ENCODE measurements at regions not wholly inside any gene's neighbourhood (a gene's known extent, or its start where the extent isn't known, plus 50 kb on each side); places are given as distances from the start of the nearest gene placed in this dataset.
"Not testable (repeated sequence)": the region's sequence is repeated elsewhere in the genome, so short reads cannot be mapped to it uniquely, and the experiment has no call there.

- no peak for TF ChIP-seq CTCF (IDR thresholded peaks at IDR 0.05; ENCODE audit: borderline replicate concordance, insufficient read depth, low read depth, low read length)
Observed at GRCh38 chr4:53705972-53706371, 114.7 kb upstream of the LNX1 start.

GRCh38 chr4:53705151-53705764 is 114.0 kb upstream of the LNX1 start:
- no peak overlapping the region for H3K4me3 ChIP-seq (ENCODE audit: low read depth, low read length)

More at GRCh38 chr4:53705972-53706371, 114.7 kb upstream of the LNX1 start:
- H3K4me3 ChIP-seq (ENCODE audit: low read depth, low read length) = no peak overlapping the region

GRCh38 chr4:53704329-53704728 is 113.0 kb upstream of the LNX1 start:
- H3K4me3 ChIP-seq (ENCODE audit: low read depth, low read length) = no peak overlapping the region
- no peak for TF ChIP-seq CTCF (IDR thresholded peaks at IDR 0.05; ENCODE audit: borderline replicate concordance, insufficient read depth, low read depth, low read length)

More at GRCh38 chr4:53705151-53705764, 114.0 kb upstream of the LNX1 start:
- TF ChIP-seq CTCF (IDR thresholded peaks at IDR 0.05; ENCODE audit: borderline replicate concordance, insufficient read depth, low read depth, low read length) = no peak

DNA sequence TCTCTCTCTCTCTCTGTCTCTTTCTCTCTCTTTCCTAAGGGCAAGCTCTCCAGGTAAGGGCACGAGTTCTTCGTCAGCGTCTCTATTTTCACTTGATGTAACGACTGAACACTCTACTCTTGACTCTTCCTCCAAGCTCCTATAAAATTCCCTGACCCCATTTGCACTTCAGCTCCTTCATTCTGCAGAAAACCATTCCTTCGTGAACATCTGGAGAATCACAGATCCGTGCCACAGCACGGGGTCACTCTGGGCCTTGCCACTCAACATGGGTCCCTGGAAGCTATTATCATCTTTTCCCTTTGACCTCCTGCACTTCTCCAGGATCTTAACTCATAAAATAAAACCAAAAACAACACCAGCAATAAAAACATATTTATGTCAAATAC is 112.0 kb upstream of the LNX1 start:
- peak overlapping the region; percentile 44 for H3K4me3 ChIP-seq (ENCODE audit: low read depth, low read length)
- TF ChIP-seq CTCF (IDR thresholded peaks at IDR 0.05; ENCODE audit: borderline replicate concordance, insufficient read depth, low read depth, low read length) = no peak

GRCh38 chr4:53702334-53703266 is 111.3 kb upstream of the LNX1 start:
- peak; percentile 36; the same call in 1 of the 2 replicates for TF ChIP-seq CTCF (IDR thresholded peaks at IDR 0.05; ENCODE audit: borderline replicate concordance, insufficient read depth, low read depth, low read length)
- peak overlapping the region; percentile 44 for H3K4me3 ChIP-seq (ENCODE audit: low read depth, low read length)

GRCh38 chr4:53701260-53701659 is 110.0 kb upstream of the LNX1 start:
- not testable (repeated sequence) for H3K4me3 ChIP-seq (ENCODE audit: low read depth, low read length)

- not testable (repeated sequence) for H3K4me3 ChIP-seq (ENCODE audit: low read depth, low read length)
Observed at GRCh38 chr4:53699310-53699709, 108.0 kb upstream of the LNX1 start.
